ENCODE measurements at regions not wholly inside any gene's neighbourhood (a gene's known extent, or its start where the extent isn't known, plus 50 kb on each side); places are given as distances from the start of the nearest gene placed in this dataset.
"Not testable (repeated sequence)": the region's sequence is repeated elsewhere in the genome, so short reads cannot be mapped to it uniquely, and the experiment has no call there.

DNA sequence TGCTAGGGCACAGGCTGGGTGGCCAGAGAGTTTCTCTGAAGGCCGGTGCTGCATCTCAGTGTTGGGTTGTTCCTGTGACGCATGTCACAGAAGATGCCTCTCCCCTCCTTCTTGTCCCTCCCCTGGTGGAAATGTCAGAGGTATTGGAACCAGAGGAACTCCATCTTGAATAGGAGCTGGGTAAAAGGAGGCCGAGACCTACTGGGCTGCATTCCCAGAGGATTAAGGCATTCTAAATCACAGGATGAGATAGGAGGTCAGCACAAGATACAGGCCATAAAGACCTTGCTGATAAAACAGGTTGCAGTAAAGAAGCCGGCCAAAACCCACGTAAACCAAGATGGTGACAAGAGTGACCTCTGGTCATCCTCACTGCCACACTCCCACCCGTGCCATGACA lies 50.3 kb upstream of the AGAP1 start:
- DNase-seq (ENCODE audit: low spot score): not testable (repeated sequence)
